ENCODE measurements at regions not wholly inside any gene's neighbourhood (a gene's known extent, or its start where the extent isn't known, plus 50 kb on each side); places are given as distances from the start of the nearest gene placed in this dataset.

DNA sequence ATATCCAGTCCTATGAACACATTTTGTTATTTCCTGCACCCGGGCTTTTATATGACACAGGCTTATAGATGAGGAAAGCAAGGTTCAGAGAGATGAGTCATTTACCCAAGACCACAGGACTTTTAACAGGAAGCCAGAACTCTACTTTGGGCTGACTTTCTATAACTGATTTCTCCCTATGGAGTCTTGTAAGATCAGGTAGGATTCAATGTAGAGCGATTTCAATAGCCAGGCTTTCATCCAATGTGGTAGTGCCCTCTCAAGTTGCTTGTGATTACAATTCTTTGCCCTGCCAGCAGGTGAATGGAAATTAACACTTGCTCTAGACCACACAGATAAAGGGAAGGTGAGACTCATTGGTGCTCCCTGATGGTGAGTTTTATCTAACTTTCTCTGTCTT is 378.3 kb downstream of the INSC start:
- no peak for ATAC-seq
- in situ Hi-C loops (cut with MboI) = no loop called here
- no peak for FAIRE-seq
- BruUV-seq (replicated peaks) = no TSS peak
- Histone ChIP-seq H3K9ac (ENCODE audit: insufficient read depth in 1 of 2, low read depth in 2 of 2, low read length in 2 of 2) (no peak overlapping the region), H4K20me1 (replicated peaks; ENCODE audit: control insufficient read depth, insufficient read depth, low read length) (no peaks in the 10 kb centered on the region), H3K27me3 (ENCODE audit: control insufficient read depth in 2 of 2, insufficient read depth in 2 of 2, low read length in 2 of 2) (no peaks in the 10 kb centered on the region; a peak in 1 of 5 replicates), H3K9me3 (replicated peaks; ENCODE audit: control insufficient read depth, insufficient read depth, low read depth, low read length) (no peaks in the 10 kb centered on the region), H2AFZ (ENCODE audit: low read depth, low read length) (no peak overlapping the region), H3K4me1 (replicated peaks in 1 of 2; ENCODE audit: control insufficient read depth in 2 of 2, insufficient read depth in 2 of 2, low read length in 2 of 2) (no peaks in the 10 kb centered on the region), H3K79me2 (ENCODE audit: control insufficient read depth, insufficient read depth, low read length) (no peaks in the 10 kb centered on the region), H3K4me2 (ENCODE audit: insufficient read depth, low read length) (no peak overlapping the region), H3K27ac (ENCODE audit: extremely low read depth, low read depth, low read length) (no peak overlapping the region), H3K4me3 (no peak overlapping the region), H3K9me1 (ENCODE audit: control insufficient read depth, insufficient read depth, low read length) (no peaks in the 10 kb centered on the region), H3K36me3 (ENCODE audit: control insufficient read depth, insufficient read depth, low read length) (no peaks in the 10 kb centered on the region)
- WGBS (ENCODE audit: insufficient coverage, low coverage, missing lambda C conversion rate) = 0% methylated on average over 2 of the region's 2 CpGs
- TF ChIP-seq PBX2 (CRISPR knock-in tag; IDR thresholded peaks at IDR 0.05; ENCODE audit: low read depth) (no peak), PBX2 (tag; conservative IDR thresholded peaks at IDR 0.05; ENCODE audit: low read depth) (no peak)
- CTCF ChIA-PET (ENCODE audit: low intra/inter-chr PET ratio) = no interaction called here
- POLR2A ChIA-PET = no interaction called here
- DNase-seq (ENCODE audit: extremely low read depth in 1 of 4, low spot score in 3 of 4) = no peak
- intact Hi-C loops (cut with micrococcal nuclease) = no loop called here

GRCh38 chr11:15493921-15494620 is 379.3 kb downstream of the INSC start:
- Histone ChIP-seq H3K4me2 (ENCODE audit: insufficient read depth, low read length) (no peak overlapping the region), H3K4me3 (no peak overlapping the region), H2AFZ (ENCODE audit: low read depth, low read length) (no peak overlapping the region), H3K27me3 (ENCODE audit: control insufficient read depth in 2 of 2, insufficient read depth in 2 of 2, low read length in 2 of 2) (no peaks in the 10 kb centered on the region; a peak in 1 of 5 replicates), H3K27ac (ENCODE audit: extremely low read depth, low read depth, low read length) (no peak overlapping the region), H3K79me2 (ENCODE audit: control insufficient read depth, insufficient read depth, low read length) (no peaks in the 10 kb centered on the region), H3K36me3 (ENCODE audit: control insufficient read depth, insufficient read depth, low read length) (no peaks in the 10 kb centered on the region), H3K9ac (ENCODE audit: insufficient read depth in 1 of 2, low read depth in 2 of 2, low read length in 2 of 2) (no peak overlapping the region), H3K9me1 (ENCODE audit: control insufficient read depth, insufficient read depth, low read length) (no peaks in the 10 kb centered on the region), H3K9me3 (replicated peaks; ENCODE audit: control insufficient read depth, insufficient read depth, low read depth, low read length) (no peaks in the 10 kb centered on the region), H4K20me1 (replicated peaks; ENCODE audit: control insufficient read depth, insufficient read depth, low read length) (no peaks in the 10 kb centered on the region), H3K4me1 (replicated peaks in 1 of 2; ENCODE audit: control insufficient read depth in 2 of 2, insufficient read depth in 2 of 2, low read length in 2 of 2) (no peaks in the 10 kb centered on the region)
- DNase-seq (ENCODE audit: extremely low read depth in 1 of 4, low spot score in 3 of 4) (no peak), FAIRE-seq (no peak), ATAC-seq (no peak)
- intact Hi-C loops (cut with micrococcal nuclease) (no loop called here), in situ Hi-C loops (cut with MboI) (no loop called here)
- TF ChIP-seq NR3C1 (CRISPR knock-in tag; IDR thresholded peaks at IDR 0.05) = no peak
- peak; percentile 62 for TF ChIP-seq NFIC (IDR thresholded peaks at IDR 0.05)
- no peak for TF ChIP-seq NR2C2 (CRISPR knock-in tag; IDR thresholded peaks at IDR 0.05)
- TF ChIP-seq NR2C2 (tag; IDR thresholded peaks at IDR 0.05) = no peak
- BruUV-seq (replicated peaks) = no TSS peak
- POLR2A ChIA-PET = no interaction called here
- WGBS (ENCODE audit: insufficient coverage, low coverage, missing lambda C conversion rate) = 0% methylated on average over 1 of the region's 1 CpG
- CTCF ChIA-PET (ENCODE audit: low intra/inter-chr PET ratio) = no interaction called here
